MM.1S (cell line): ENCODE measurements at regions not wholly inside any gene's neighbourhood (a gene's known extent, or its start where the extent isn't known, plus 50 kb on each side); places are given as distances from the start of the nearest gene placed in this dataset.

Source experiments
- DNase-seq: peaks from one replicate; pipeline ENCODE4 v3.0.0-alpha.2; 2015
- H2AFZ ChIP-seq: fragments of 300-600 bp; sonication (generic); 2 replicates; pipeline ENCODE4 v1.6.0; 2016; ENCODE audit warnings: antibody characterized with exemption, low read length
- H3F3A ChIP-seq: fragments of 300-600 bp; sonication (generic); 2 replicates; pipeline ENCODE4 v1.6.1; 2016; ENCODE audit warnings: mild to moderate bottlenecking, antibody characterized with exemption, low read length, moderate library complexity, mixed read lengths; ENCODE audit not compliant: insufficient read depth
- H3K27ac ChIP-seq: fragments of 300-600 bp; sonication (generic); 2 replicates; pipeline ENCODE4 v1.5.1; 2016; ENCODE audit warnings: mild to moderate bottlenecking, low read length
- H3K27me3 ChIP-seq: fragments of 300-600 bp; sonication (generic); replicated peaks from 2 replicates; pipeline ENCODE4 v1.6.0; 2016; ENCODE audit warnings: low read length; ENCODE audit not compliant: insufficient read depth
- H3K36me3 ChIP-seq: fragments of 300-600 bp; sonication (generic); replicated peaks from 2 replicates; pipeline ENCODE4 v1.6.1; 2016; ENCODE audit warnings: mild to moderate bottlenecking, low read length, mixed read lengths; ENCODE audit not compliant: insufficient read depth
- H3K4me1 ChIP-seq: fragments of 300-600 bp; sonication (generic); 2 replicates; pipeline ENCODE4 v1.6.1; 2016; ENCODE audit warnings: low read length, mixed read lengths
- H3K4me2 ChIP-seq: fragments of 300-600 bp; sonication (generic); 2 replicates; pipeline ENCODE4 v1.6.0; 2016; ENCODE audit warnings: low read depth, low read length
- H3K4me3 ChIP-seq: fragments of 300-600 bp; sonication (generic); 2 replicates; pipeline ENCODE4 v1.5.1; 2016; ENCODE audit warnings: low read length, mixed read lengths
- H3K79me2 ChIP-seq: fragments of 300-600 bp; sonication (generic); 2 replicates; pipeline ENCODE4 v1.6.1; 2016; ENCODE audit warnings: mixed run types, low read length, mixed read lengths
- H3K9ac ChIP-seq: fragments of 300-600 bp; sonication (generic); 2 replicates; pipeline ENCODE4 v1.6.1; 2016; ENCODE audit warnings: low read length, mixed read lengths
- H3K9me2 ChIP-seq: fragments of 300-600 bp; sonication (generic); replicated peaks from 2 replicates; pipeline ENCODE4 v1.6.1; 2016; ENCODE audit warnings: mild to moderate bottlenecking, low read length, mixed read lengths; ENCODE audit not compliant: insufficient read depth
- H3K9me3 ChIP-seq: fragments of 300-600 bp; sonication (generic); replicated peaks from 2 replicates; pipeline ENCODE4 v1.6.1; 2016; ENCODE audit warnings: mild to moderate bottlenecking, low read length, mixed read lengths; ENCODE audit not compliant: insufficient read depth
- H4K20me1 ChIP-seq: fragments of 300-600 bp; sonication (generic); 2 replicates; pipeline ENCODE4 v1.6.1; 2016; ENCODE audit warnings: mild to moderate bottlenecking, low read length, moderate library complexity, mixed read lengths; ENCODE audit not compliant: insufficient read depth
- CTCF ChIP-seq: fragments of 300-600 bp; sonication (generic); IDR thresholded peaks from 2 replicates; pipeline ENCODE4 v1.5.1; 2016; ENCODE audit warnings: antibody characterized with exemption, low read length, mixed read lengths
- EZH2 ChIP-seq: fragments of 300-600 bp; sonication (generic); optimal IDR thresholded peaks from 2 replicates; pipeline ENCODE3; 2017; ENCODE audit warnings: low read depth, mild to moderate bottlenecking, antibody characterized with exemption, low read length, mixed read lengths
- EZH2phosphoT487 ChIP-seq: fragments of 300-600 bp; sonication (generic); IDR thresholded peaks from 2 replicates; pipeline ENCODE4 v1.6.1; 2018; ENCODE audit warnings: antibody characterized with exemption, low read length

- no peak overlapping the region for H3K4me3 ChIP-seq
These were observed 1131.8 kb downstream of the GRIK2 start for GRCh38 chr6:102525336-102525735.

GRCh38 chr6:102520966-102521365 is 1127.5 kb downstream of the GRIK2 start:
- no peaks in the 10 kb centered on the region for H3K79me2 ChIP-seq
- H3K27me3 ChIP-seq, result no peaks in the 10 kb centered on the region
- no peak overlapping the region for H2AFZ ChIP-seq
- DNase-seq, result no peak
- H3K9me2 ChIP-seq, result no peaks in the 10 kb centered on the region
- no peak overlapping the region for H3K4me3 ChIP-seq
- H3K9me3 ChIP-seq, result no peaks in the 10 kb centered on the region
- no peaks in the 10 kb centered on the region for H4K20me1 ChIP-seq
- no peaks in the 10 kb centered on the region for H3K36me3 ChIP-seq
- H3K9ac ChIP-seq, result no peak overlapping the region
- TF ChIP-seq EZH2phosphoT487, result no peak
- no peak for TF ChIP-seq EZH2
- no peak for TF ChIP-seq CTCF
- no peaks in the 10 kb centered on the region for H3K4me1 ChIP-seq
- H3F3A ChIP-seq, result no peaks in the 10 kb centered on the region
- no peak overlapping the region for H3K27ac ChIP-seq
- no peak overlapping the region for H3K4me2 ChIP-seq

More at GRCh38 chr6:102525336-102525735, 1131.8 kb downstream of the GRIK2 start:
- H3K4me2 ChIP-seq, result no peak overlapping the region
- H3K9me2 ChIP-seq, result no peaks in the 10 kb centered on the region
- no peak overlapping the region for H3K9ac ChIP-seq
- no peaks in the 10 kb centered on the region for H4K20me1 ChIP-seq
- no peaks in the 10 kb centered on the region for H3K79me2 ChIP-seq
- no peak for DNase-seq
- no peak overlapping the region for H3K27ac ChIP-seq
- H3K4me1 ChIP-seq, result no peaks in the 10 kb centered on the region
- no peaks in the 10 kb centered on the region for H3F3A ChIP-seq
- no peak overlapping the region for H2AFZ ChIP-seq
- H3K9me3 ChIP-seq, result no peaks in the 10 kb centered on the region
- H3K36me3 ChIP-seq, result no peaks in the 10 kb centered on the region
- TF ChIP-seq EZH2 (no peak), EZH2phosphoT487 (no peak), CTCF (no peak)
- no peaks in the 10 kb centered on the region for H3K27me3 ChIP-seq

DNA sequence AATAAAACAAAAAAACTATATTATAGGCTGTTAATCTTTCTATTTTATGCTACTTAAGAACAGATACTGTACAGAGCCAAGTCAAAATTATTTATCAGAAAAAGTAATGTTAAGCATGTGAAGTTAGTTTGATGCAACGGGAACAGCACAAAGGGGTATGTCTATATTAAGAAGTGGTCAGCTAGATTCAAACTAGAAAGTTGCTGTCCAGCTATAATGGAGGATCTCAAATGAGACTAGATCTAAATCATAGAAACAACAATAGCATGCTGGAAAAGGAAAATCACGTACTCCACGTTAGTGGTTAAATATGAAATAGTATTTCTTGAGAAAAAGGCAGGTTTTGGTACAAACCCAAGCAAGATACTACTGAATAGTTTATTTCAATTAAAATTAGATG is 1124.0 kb downstream of the GRIK2 start:
- Histone ChIP-seq H3K36me3 (no peaks in the 10 kb centered on the region), H4K20me1 (no peaks in the 10 kb centered on the region), H3F3A (no peaks in the 10 kb centered on the region), H3K27me3 (no peaks in the 10 kb centered on the region), H3K9me3 (no peaks in the 10 kb centered on the region), H3K4me2 (no peak overlapping the region), H3K9me2 (no peaks in the 10 kb centered on the region), H3K27ac (no peak overlapping the region), H2AFZ (no peak overlapping the region), H3K9ac (no peak overlapping the region), H3K4me3 (no peak overlapping the region), H3K4me1 (no peaks in the 10 kb centered on the region), H3K79me2 (no peaks in the 10 kb centered on the region)
- TF ChIP-seq CTCF (no peak), EZH2 (no peak), EZH2phosphoT487 (no peak)
- DNase-seq, result no peak
